ENCODE measurements at regions not wholly inside any gene's neighbourhood (a gene's known extent, or its start where the extent isn't known, plus 50 kb on each side); places are given as distances from the start of the nearest gene placed in this dataset.

DNA sequence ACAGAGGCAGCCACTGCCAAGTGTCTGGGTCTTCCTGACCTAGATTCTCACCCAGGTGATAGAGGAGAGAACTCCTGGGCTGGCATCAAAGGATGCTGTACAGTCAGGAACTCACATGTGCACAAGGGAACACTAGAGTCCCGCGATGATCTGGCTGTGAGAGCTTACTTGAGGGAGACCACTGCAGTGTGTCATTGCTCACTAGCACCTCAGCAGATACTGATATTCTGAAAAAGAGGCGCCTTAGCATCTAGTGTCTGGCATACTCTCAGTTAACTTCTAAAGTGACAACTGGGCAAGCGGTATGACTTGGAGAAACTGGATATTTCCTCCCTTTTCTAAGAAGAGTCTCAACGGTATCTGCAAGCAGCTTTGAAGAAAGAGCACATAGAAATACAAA lies 189.9 kb downstream of the CMPK2 start:
- Histone ChIP-seq H3K27me3 (replicated peaks in 1 of 4; ENCODE audit: control insufficient read depth in 3 of 4, extremely low read depth in 1 of 4, insufficient read depth in 3 of 4, low read length in 3 of 4) (no peaks in the 10 kb centered on the region; a peak in 2 of 7 replicates), H3K23ac (ENCODE audit: insufficient read length) (no peak overlapping the region), H4K8ac (ENCODE audit: extremely low read depth, insufficient read depth, low read length) (no peak overlapping the region), H2BK15ac (ENCODE audit: low read length) (no peak overlapping the region), H3K36me3 (ENCODE audit: control insufficient read depth in 2 of 4, insufficient read depth in 4 of 4, low read length in 3 of 4) (no peaks in the 10 kb centered on the region), H2BK12ac (ENCODE audit: low read depth, low read length) (peak overlapping the region; percentile 77; the same call in 1 of the 2 replicates), H3K23me2 (ENCODE audit: low read depth, low read length) (no peaks in the 10 kb centered on the region), H3K18ac (ENCODE audit: extremely low read depth, low read length) (no peak overlapping the region), H3K56ac (replicated peaks; ENCODE audit: insufficient read length, low read depth, low read length) (no peak overlapping the region), H2BK120ac (replicated peaks; ENCODE audit: low read depth, low read length) (no peak overlapping the region), H3K4me1 (replicated peaks in 1 of 4; ENCODE audit: control insufficient read depth in 3 of 4, insufficient read depth in 4 of 4, low read length in 3 of 4) (peaks cover 1 to 8% (median 3%) of the 10 kb centered on the region in 4 experiments; a peak in 4 of 7 replicates), H3K4ac (replicated peaks; ENCODE audit: insufficient read length, low read depth, low read length) (no peak overlapping the region), H2BK5ac (ENCODE audit: low read depth, low read length) (no peak overlapping the region), H4K5ac (ENCODE audit: insufficient read length, low read depth, low read length) (no peak overlapping the region), H2AK5ac (ENCODE audit: low read depth, low read length) (no peak overlapping the region), H2BK20ac (ENCODE audit: low read length) (no peak overlapping the region), H3K9ac (replicated peaks in 1 of 4; ENCODE audit: extremely low read depth in 1 of 4, low read depth in 3 of 4, low read length in 3 of 4) (no peak overlapping the region), H3K4me3 (ENCODE audit: extremely low read depth in 1 of 4, insufficient read depth in 2 of 4, low read depth in 3 of 4, low read length in 4 of 4) (no peak overlapping the region), H4K91ac (replicated peaks; ENCODE audit: insufficient read length, low read length) (peak overlapping the region; percentile 38), H3K79me2 (ENCODE audit: control insufficient read depth in 1 of 2, insufficient read depth in 2 of 2, low read length in 2 of 2) (no peaks in the 10 kb centered on the region), H3K14ac (ENCODE audit: insufficient read length) (no peak overlapping the region), H3K27ac (ENCODE audit: low read depth, low read length) (no peak overlapping the region), H3K4me2 (ENCODE audit: insufficient read depth in 1 of 2, low read depth in 2 of 2, low read length in 2 of 2) (no peak overlapping the region), H4K20me1 (replicated peaks in 1 of 2; ENCODE audit: control insufficient read depth in 1 of 2, insufficient read depth in 2 of 2, low read length in 2 of 2) (no peaks in the 10 kb centered on the region), H3K9me3 (ENCODE audit: insufficient read depth in 2 of 2, low read depth in 1 of 2, low read length in 1 of 2) (no peaks in the 10 kb centered on the region), H2AFZ (ENCODE audit: low read length) (no peak overlapping the region), H3K79me1 (ENCODE audit: low read depth, low read length) (no peaks in the 10 kb centered on the region)
- WGBS, 2 experiments (ENCODE audit: extremely low coverage in 1 of 2, insufficient coverage in 1 of 2, insufficient read length in 1 of 2, insufficient replicate concordance in 2 of 2, low coverage in 1 of 2, low lambda C conversion rate in 2 of 2, missing lambda C conversion rate in 1 of 2): 97% methylated on average over 5 of the region's 5 CpGs; no CpG with 5 or more reads in 1 of the 2 experiments
- TF ChIP-seq RAD21 (IDR thresholded peaks at IDR 0.05 in 1 of 2, conservative IDR thresholded peaks at IDR 0.05 in 1 of 2; ENCODE audit: low read depth in 2 of 2, low read length in 2 of 2) (no peak), GTF2F1 (IDR thresholded peaks at IDR 0.05; ENCODE audit: borderline replicate concordance, low read depth, low read length) (no peak), EZH2 (IDR thresholded peaks at IDR 0.05; ENCODE audit: low read depth, low read length, severe bottlenecking) (no peak)
- DNase-seq (ENCODE audit: low read depth in 1 of 2, low spot score in 2 of 2): no peak
- POLR2A ChIA-PET (ENCODE audit: partially characterized antibody): no interaction called here
- no peak for FAIRE-seq
- CTCF ChIA-PET (ENCODE audit: partially characterized antibody): interaction anchor here (0.8 to 2.1 kb wide), 2 partner anchors 11 to 17 kb away, joined by 3 to 5 read pairs; no protein-coding TSS in a partner anchor

Measured in H1 (cell line).